IMR-90 (cell line): ENCODE measurements at regions not wholly inside any gene's neighbourhood (a gene's known extent, or its start where the extent isn't known, plus 50 kb on each side); places are given as distances from the start of the nearest gene placed in this dataset.

Experiments
- ATAC-seq: fragments of 200-7000 bp; cut with Tn5 transposase; 2 replicates; pipeline ENCODE4 v1.9.1; 2020; ENCODE audit warnings: low read depth, mild to moderate bottlenecking, moderate library complexity
- BruUV-seq: library from RNA; stranded (reverse); fragments of 400-500 nt; replicated peaks from 2 replicates; lab custom pipeline; 2021; lab: Mats Ljungman, UMichigan
- CTCF ChIA-PET: fragments of 300-600 bp; formaldehyde crosslinking; extraction: SDS; loops from one replicate; lab custom pipeline; 2021; ENCODE audit warnings: antibody characterized with exemption; lab: Yijun Ruan, JAX
- POLR2A ChIA-PET: fragments of 300-600 bp; sonication (Branson Sonifier 250); formaldehyde crosslinking; loops from one replicate; lab custom pipeline; 2022; ENCODE audit warnings: antibody characterized with exemption; ENCODE audit not compliant: unreplicated experiment; lab: Charles Lee
- DNase-seq: peaks from one replicate; pipeline ENCODE4 v3.0.0; 2013
- H2AFZ ChIP-seq: replicated peaks from 2 replicates; pipeline ENCODE3; 2013; ENCODE audit warnings: low read length, mild to moderate bottlenecking; ENCODE audit not compliant: poor library complexity
- H2AK5ac ChIP-seq: 2 replicates; pipeline ENCODE4 v1.6.1; 2013; ENCODE audit warnings: low read depth, low read length, inconsistent platforms
- H2AK9ac ChIP-seq: replicated peaks from 2 replicates; pipeline ENCODE3; 2013; ENCODE audit warnings: mild to moderate bottlenecking, low read depth, low read length, moderate library complexity; ENCODE audit not compliant: poor library complexity
- H2BK120ac ChIP-seq: 2 replicates; pipeline ENCODE4 v1.6.1; 2013; ENCODE audit warnings: low read depth, low read length, inconsistent platforms
- H2BK15ac ChIP-seq: 3 replicates; pipeline ENCODE4 v1.6.1; 2013; ENCODE audit warnings: low read depth, low read length, inconsistent platforms
- H2BK20ac ChIP-seq: 2 replicates; pipeline ENCODE4 v1.6.1; 2013; ENCODE audit warnings: low read depth, mild to moderate bottlenecking, inconsistent platforms, low read length, moderate library complexity
- H2BK5ac ChIP-seq: 2 replicates; pipeline ENCODE4 v1.6.1; 2013; ENCODE audit warnings: mild to moderate bottlenecking, low read depth, low read length, inconsistent platforms; ENCODE audit not compliant: poor library complexity, severe bottlenecking
- H3K14ac ChIP-seq: replicated peaks from 2 replicates; pipeline ENCODE4 v1.6.1; 2013; ENCODE audit warnings: low read depth, low read length, inconsistent platforms
- H3K18ac ChIP-seq: 2 replicates; pipeline ENCODE4 v1.6.1; 2013; ENCODE audit warnings: low read depth, low read length, control low read depth
- H3K23ac ChIP-seq: 2 replicates; pipeline ENCODE4 v1.6.1; 2013; ENCODE audit warnings: low read depth, low read length, inconsistent platforms
- H3K27ac ChIP-seq: 2 replicates; pipeline ENCODE4 v1.5.1; 2013; ENCODE audit warnings: mild to moderate bottlenecking, control low read depth, low read length; ENCODE audit not compliant: insufficient read depth
- H3K27me3 ChIP-seq: 2 replicates; pipeline ENCODE4 v1.6.1; 2013; ENCODE audit warnings: low read length; ENCODE audit not compliant: control insufficient read depth, insufficient read depth
- H3K36me3 ChIP-seq: 2 replicates; pipeline ENCODE4 v1.6.1; 2013; ENCODE audit warnings: low read length, mixed read lengths; ENCODE audit not compliant: control insufficient read depth, insufficient read depth
- H3K4ac ChIP-seq: 2 replicates; pipeline ENCODE4 v1.6.1; 2013; ENCODE audit warnings: low read depth, low read length, inconsistent platforms
- H3K4me1 ChIP-seq: 2 replicates; pipeline ENCODE4 v1.6.1; 2013; ENCODE audit warnings: low read length, mixed read lengths; ENCODE audit not compliant: control insufficient read depth, insufficient read depth
- H3K4me2 ChIP-seq: 2 replicates; pipeline ENCODE4 v1.6.1; 2013; ENCODE audit warnings: low read depth, mild to moderate bottlenecking, control low read depth, low read length, moderate library complexity
- H3K4me3 ChIP-seq: 2 replicates; pipeline ENCODE4 v1.5.1; 2013; ENCODE audit warnings: low read depth, mild to moderate bottlenecking, control low read depth, low read length, moderate library complexity; ENCODE audit not compliant: insufficient read depth
- H3K56ac ChIP-seq: 2 replicates; pipeline ENCODE4 v1.6.1; 2013; ENCODE audit warnings: low read length, inconsistent platforms; ENCODE audit not compliant: insufficient read depth; ENCODE audit errors: extremely low read depth
- H3K79me1 ChIP-seq, 2 experiments: 2 replicates each; pipeline ENCODE4 v1.6.1; 2013; ENCODE audit warnings: low read length in 2 of 2, inconsistent platforms in 1 of 2, low read depth in 1 of 2
- H3K9ac ChIP-seq: 2 replicates; pipeline ENCODE4 v1.6.1; 2013; ENCODE audit warnings: low read depth, low read length, control low read depth
- H3K9me1 ChIP-seq: 2 replicates; pipeline ENCODE4 v1.6.1; 2013; ENCODE audit warnings: low read length, inconsistent platforms; ENCODE audit not compliant: insufficient read depth
- H3K9me3 ChIP-seq: 2 replicates; pipeline ENCODE4 v1.6.1; 2013; ENCODE audit warnings: low read length; ENCODE audit not compliant: control insufficient read depth, insufficient read depth
- H4K20me1 ChIP-seq: 2 replicates; pipeline ENCODE4 v1.6.1; 2013; ENCODE audit warnings: low read length, inconsistent platforms; ENCODE audit not compliant: insufficient read depth
- H4K5ac ChIP-seq: 2 replicates; pipeline ENCODE4 v1.6.1; 2013; ENCODE audit warnings: mild to moderate bottlenecking, low read depth, low read length, control low read depth
- H4K8ac ChIP-seq, 2 experiments: 2 replicates each; pipeline ENCODE4 v1.6.1; 2013; ENCODE audit warnings: low read depth in 2 of 2, low read length in 2 of 2, control low read depth in 1 of 2, inconsistent platforms in 1 of 2
- H4K91ac ChIP-seq: 2 replicates; pipeline ENCODE4 v1.6.1; 2013; ENCODE audit warnings: low read depth, low read length, inconsistent platforms; ENCODE audit not compliant: insufficient read depth
- BHLHE40 ChIP-seq: fragments of 150-350 bp; IDR thresholded peaks from 2 replicates; pipeline ENCODE4 v1.6.1; 2016; ENCODE audit warnings: mild to moderate bottlenecking, low read depth, low read length
- CEBPB ChIP-seq: IDR thresholded peaks from 2 replicates; pipeline ENCODE4 v1.6.1; 2012; ENCODE audit warnings: low read depth, low read length, improper control_type of control experiment
- CHD1 ChIP-seq: IDR thresholded peaks from 2 replicates; pipeline ENCODE4 v1.6.1; 2012; ENCODE audit warnings: low read depth, low read length, improper control_type of control experiment
- CTCF ChIP-seq: conservative IDR thresholded peaks from 2 replicates; pipeline ENCODE4 v1.5.1; 2012; ENCODE audit warnings: mild to moderate bottlenecking, low read depth, low read length, improper control_type of control experiment
- ELK1 ChIP-seq: fragments of 150-350 bp; IDR thresholded peaks from 2 replicates; pipeline ENCODE4 v1.6.1; 2016; ENCODE audit warnings: low read depth, mild to moderate bottlenecking, low read length, moderate library complexity, borderline replicate concordance
- FOS ChIP-seq: fragments of 150-350 bp; IDR thresholded peaks from 2 replicates; pipeline ENCODE4 v1.6.1; 2016; ENCODE audit warnings: low read depth, low read length
- MAFK ChIP-seq: IDR thresholded peaks from 2 replicates; pipeline ENCODE4 v1.6.1; 2012; ENCODE audit warnings: low read depth, low read length, improper control_type of control experiment
- MAZ ChIP-seq: IDR thresholded peaks from 2 replicates; pipeline ENCODE4 v1.6.1; 2012; ENCODE audit warnings: low read depth, mild to moderate bottlenecking, low read length, improper control_type of control experiment, moderate library complexity, borderline replicate concordance
- MXI1 ChIP-seq: IDR thresholded peaks from 2 replicates; pipeline ENCODE4 v1.6.1; 2012; ENCODE audit warnings: low read depth, mild to moderate bottlenecking, low read length, moderate library complexity, borderline replicate concordance
- NFE2L2 ChIP-seq: fragments of 150-350 bp; IDR thresholded peaks from 2 replicates; pipeline ENCODE4 v1.6.1; 2016; ENCODE audit warnings: low read depth, mild to moderate bottlenecking, low read length
- POLR2A ChIP-seq: IDR thresholded peaks from 2 replicates; pipeline ENCODE4 v1.6.1; 2012; ENCODE audit warnings: mild to moderate bottlenecking, low read depth, low read length
- RAD21 ChIP-seq: IDR thresholded peaks from 2 replicates; pipeline ENCODE4 v1.6.1; 2012; ENCODE audit warnings: low read length, improper control_type of control experiment
- RCOR1 ChIP-seq: IDR thresholded peaks from 2 replicates; pipeline ENCODE4 v1.6.1; 2012; ENCODE audit warnings: mild to moderate bottlenecking, low read length, improper control_type of control experiment; ENCODE audit not compliant: insufficient replicate concordance
- RFX5 ChIP-seq: IDR thresholded peaks from 2 replicates; pipeline ENCODE4 v1.8.0; 2012; ENCODE audit warnings: low read depth, mild to moderate bottlenecking, low read length, moderate library complexity
- SMC3 ChIP-seq: fragments of 150-350 bp; IDR thresholded peaks from 2 replicates; pipeline ENCODE4 v1.6.1; 2016; ENCODE audit warnings: low read depth, mild to moderate bottlenecking, antibody characterized with exemption, low read length, moderate library complexity
- USF2 ChIP-seq: fragments of 150-350 bp; IDR thresholded peaks from 2 replicates; pipeline ENCODE4 v1.6.1; 2017; ENCODE audit warnings: mild to moderate bottlenecking, antibody characterized with exemption, low read length, low read depth
- WGBS, 2 experiments: methylation state at CpG; one replicate each; pipeline versions ENCODE4 v1.1.5 to v1.1.7; 2013; ENCODE audit warnings: missing lambda C conversion rate in 2 of 2; ENCODE audit not compliant: insufficient read length in 1 of 2; ENCODE audit errors: extremely low coverage in 2 of 2; 5-methylcytosine and 5-hydroxymethylcytosine counted together
- dilution Hi-C: fragments of 300-500 bp; cut with HindIII; formaldehyde crosslinking; loops from one replicate; pipeline ENCODE4 v1.14.3; 2018; ENCODE audit warnings: low sequenced_read_pairs; ENCODE audit not compliant: unreplicated experiment
- in situ Hi-C: fragments of 300-500 bp; cut with MboI; formaldehyde crosslinking; loops from 3 replicates; pipeline ENCODE4 v1.14.3; 2019; ENCODE audit warnings: low sequenced_read_pairs, inconsistent platforms, mixed read lengths
- intact Hi-C: fragments of 100-400 bp; cut with micrococcal nuclease; formaldehyde crosslinking; loops from 2 replicates; pipeline ENCODE4 v1.10.0; 2022

GRCh38 chr16:26275021-26275590 is 583.3 kb downstream of the HS3ST4 start:
- no peak overlapping the region for H3K18ac ChIP-seq
- no peaks in the 10 kb centered on the region for H4K20me1 ChIP-seq
- no peak for DNase-seq
- intact Hi-C loops (no loop called here), in situ Hi-C loops (no loop called here), dilution Hi-C loops (no loop called here)
- H3K14ac ChIP-seq = no peak overlapping the region
- POLR2A ChIA-PET = no interaction called here
- H3K36me3 ChIP-seq = no peaks in the 10 kb centered on the region
- no peak overlapping the region for H3K4me3 ChIP-seq
- WGBS, 2 experiments = no CpG with 5 or more reads among the region's 3 CpGs
- no peaks in the 10 kb centered on the region for H3K9me1 ChIP-seq
- H3K9ac ChIP-seq = no peak overlapping the region
- no peak overlapping the region for H3K56ac ChIP-seq
- CTCF ChIA-PET = no interaction called here
- TF ChIP-seq RAD21 (no peak), USF2 (no peak), FOS (no peak), NFE2L2 (no peak), MAFK (no peak), POLR2A (no peak), MAZ (no peak), MXI1 (no peak), BHLHE40 (no peak), RFX5 (no peak), SMC3 (no peak), RCOR1 (no peak), CEBPB (no peak), CTCF (no peak), CHD1 (no peak), ELK1 (no peak)
- no peaks in the 10 kb centered on the region for H3K79me1 ChIP-seq
- no peak overlapping the region for H2AK5ac ChIP-seq
- H2AFZ ChIP-seq = no peak overlapping the region
- peaks cover 5% of the 10 kb centered on the region; the same call in 1 of the 2 replicates for H3K9me3 ChIP-seq
- no peak overlapping the region for H4K8ac ChIP-seq
- no peaks in the 10 kb centered on the region for H3K27me3 ChIP-seq
- H3K4me1 ChIP-seq = no peaks in the 10 kb centered on the region
- no peak overlapping the region for H4K91ac ChIP-seq
- H2BK20ac ChIP-seq = no peak overlapping the region
- BruUV-seq = no TSS peak
- ATAC-seq = no peak
- no peak overlapping the region for H3K4me2 ChIP-seq
- no peak overlapping the region for H2BK120ac ChIP-seq
- no peak overlapping the region for H2BK15ac ChIP-seq
- H2BK5ac ChIP-seq = no peak overlapping the region
- no peak overlapping the region for H3K4ac ChIP-seq
- H2AK9ac ChIP-seq = no peak overlapping the region
- H3K23ac ChIP-seq = no peak overlapping the region
- no peak overlapping the region for H3K27ac ChIP-seq
- H4K5ac ChIP-seq = no peak overlapping the region
